Activated CD8-positive, alpha-beta T cell treated with anti-CD3 and anti-CD28 coated beads for 36 hours (primary cell): ENCODE measurements at regions not wholly inside any gene's neighbourhood (a gene's known extent, or its start where the extent isn't known, plus 50 kb on each side); places are given as distances from the start of the nearest gene placed in this dataset.

ENCODE experiments used
- ATAC-seq: fragments of 200-7000 bp; cut with Tn5 transposase; one replicate; pipeline ENCODE4 v1.10.0; 2021; ENCODE audit warnings: mild to moderate bottlenecking, moderate library complexity
- CTCF ChIA-PET: fragments of 350-600 bp; sonication (Branson Sonifier 250); formaldehyde crosslinking; loops from one replicate; lab custom pipeline; 2021; ENCODE audit warnings: antibody characterized with exemption; lab: Charles Lee
- POLR2A ChIA-PET: fragments of 350-600 bp; sonication (Branson Sonifier 250); formaldehyde crosslinking; loops from one replicate; lab custom pipeline; 2021; ENCODE audit warnings: antibody characterized with exemption; lab: Charles Lee
- DNase-seq: peaks from one replicate; pipeline ENCODE4 v3.0.0-alpha.2; 2020
- H3K27ac Mint-ChIP-seq: one replicate; pipeline ENCODE4 v1.8.0; 2021; ENCODE audit warnings: mild to moderate bottlenecking, mixed read lengths
- H3K27me3 Mint-ChIP-seq: one replicate; pipeline ENCODE4 v1.8.0; 2021; ENCODE audit warnings: mixed read lengths
- H3K36me3 Mint-ChIP-seq: one replicate; pipeline ENCODE4 v1.8.0; 2021; ENCODE audit warnings: low read depth, mixed read lengths
- H3K4me1 Mint-ChIP-seq: one replicate; pipeline ENCODE4 v1.8.0; 2021; ENCODE audit warnings: low read depth, mixed read lengths
- H3K4me3 Mint-ChIP-seq: one replicate; pipeline ENCODE4 v1.8.0; 2021; ENCODE audit warnings: mild to moderate bottlenecking, moderate library complexity, mixed read lengths
- H3K9me3 Mint-ChIP-seq: one replicate; pipeline ENCODE4 v1.8.0; 2021; ENCODE audit warnings: mixed read lengths
- CTCF ChIP-seq: fragments of 200-600 bp; IDR thresholded peaks from one replicate; pipeline ENCODE4 v1.8.0; 2022; ENCODE audit warnings: antibody characterized with exemption, mild to moderate bottlenecking
- intact Hi-C: fragments of 100-400 bp; cut with micrococcal nuclease; formaldehyde crosslinking; loops from one replicate; pipeline ENCODE4 v1.10.0; 2022

- intact Hi-C loops = no loop called here
- Mint-ChIP-seq H3K27ac (no peak overlapping the region), H3K36me3 (no peaks in the 10 kb centered on the region), H3K9me3 (no peaks in the 10 kb centered on the region), H3K27me3 (peaks cover 13% of the 10 kb centered on the region), H3K4me3 (no peak overlapping the region), H3K4me1 (no peaks in the 10 kb centered on the region)
- CTCF ChIA-PET = no interaction called here
- no peak for DNase-seq
- POLR2A ChIA-PET = no interaction called here
- no peak for TF ChIP-seq CTCF
- no peak for ATAC-seq
Measured at GRCh38 chr3:71964170-71964569, 179.2 kb upstream of the PROK2 start.

DNA sequence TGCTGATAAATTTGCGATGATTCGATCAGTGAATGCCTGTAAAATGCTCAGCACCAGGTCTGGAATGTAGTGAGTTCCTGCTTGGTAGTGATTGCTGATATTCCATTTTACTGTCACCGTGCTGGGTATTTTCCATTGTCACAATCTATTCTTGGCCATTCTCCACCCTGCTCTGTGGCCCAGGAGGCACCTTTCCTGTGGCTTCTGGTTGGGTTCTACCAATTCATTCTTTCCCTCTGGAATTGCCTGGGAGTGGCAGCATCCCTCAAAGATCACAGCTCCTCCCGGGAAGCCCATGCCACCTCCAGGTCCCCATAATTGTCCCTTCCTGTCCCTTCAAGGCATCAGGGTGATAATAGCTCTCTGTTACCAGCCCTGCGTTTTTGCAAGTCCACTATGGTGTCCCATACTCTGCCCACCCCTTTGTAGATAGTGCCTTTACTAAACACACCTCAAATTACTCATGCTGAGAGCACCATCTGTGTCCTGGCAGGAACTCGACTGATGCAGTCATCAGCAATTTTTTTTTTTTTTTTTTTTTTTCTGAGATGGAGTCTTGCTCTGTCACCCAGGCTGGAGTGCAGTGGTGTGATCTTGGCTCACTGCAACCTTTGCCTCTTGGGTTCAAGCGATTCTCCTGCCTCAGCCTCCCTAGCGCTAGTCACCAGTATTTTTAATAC lies 177.8 kb upstream of the PROK2 start:
- Mint-ChIP-seq H3K4me3 (no peak overlapping the region), H3K27ac (no peak overlapping the region), H3K9me3 (no peaks in the 10 kb centered on the region), H3K36me3 (no peaks in the 10 kb centered on the region), H3K4me1 (peaks cover 6% of the 10 kb centered on the region), H3K27me3 (peaks cover 13% of the 10 kb centered on the region)
- no peak for TF ChIP-seq CTCF
- POLR2A ChIA-PET = no interaction called here
- DNase-seq (no peak), ATAC-seq (no peak)
- CTCF ChIA-PET = no interaction called here
- intact Hi-C loops = no loop called here

DNA sequence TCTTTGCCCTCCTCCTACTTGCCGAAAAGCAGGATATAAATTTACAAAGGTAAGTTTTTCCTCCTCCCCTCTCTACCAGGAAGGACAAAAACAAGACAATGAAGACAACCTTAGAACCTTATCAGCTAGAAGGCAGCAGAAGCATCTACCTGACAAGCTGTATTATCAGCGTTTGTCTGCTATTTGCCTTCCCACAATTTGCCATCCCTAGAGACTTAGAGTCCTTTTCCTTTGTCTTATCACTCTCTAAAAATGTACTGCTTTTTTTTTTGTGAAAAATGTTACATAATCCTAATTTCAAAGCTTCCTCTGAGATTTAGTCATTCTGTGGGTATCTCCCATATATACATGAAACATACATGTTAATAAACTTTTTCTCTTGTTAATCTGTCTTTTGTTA lies 176.9 kb upstream of the PROK2 start:
- H3K4me1 Mint-ChIP-seq = peaks cover 7% of the 10 kb centered on the region
- POLR2A ChIA-PET = no interaction called here
- intact Hi-C loops = no loop called here

GRCh38 chr3:71961378-71961777 lies 176.4 kb upstream of the PROK2 start:
- ChIA-PET CTCF (interaction anchor here (0.7 to 1.0 kb wide), 2 partner anchors 10 to 231 kb away, joined by 3 read pairs; no protein-coding TSS in a partner anchor), POLR2A (no interaction called here)
- Mint-ChIP-seq H3K9me3 (no peaks in the 10 kb centered on the region), H3K27me3 (peaks cover 11% of the 10 kb centered on the region), H3K4me1 (peaks cover 7% of the 10 kb centered on the region), H3K4me3 (no peak overlapping the region), H3K27ac (no peak overlapping the region), H3K36me3 (no peaks in the 10 kb centered on the region)
- no peak for ATAC-seq
- no peak for TF ChIP-seq CTCF
- no peak for DNase-seq
- intact Hi-C loops = no loop called here

More for the DNA sequence above, 176.9 kb upstream of the PROK2 start:
- CTCF ChIA-PET = interaction anchor here (0.7 kb wide), 1 partner anchor 231 kb away, joined by 3 read pairs; no protein-coding TSS in a partner anchor
- no peaks in the 10 kb centered on the region for H3K9me3 Mint-ChIP-seq
- H3K36me3 Mint-ChIP-seq = no peaks in the 10 kb centered on the region
- H3K4me3 Mint-ChIP-seq = no peak overlapping the region
- peaks cover 11% of the 10 kb centered on the region for H3K27me3 Mint-ChIP-seq
- H3K27ac Mint-ChIP-seq = no peak overlapping the region
- no peak for ATAC-seq
- TF ChIP-seq CTCF = no peak
- DNase-seq = no peak

- H3K4me3 Mint-ChIP-seq = no peak overlapping the region
- H3K27ac Mint-ChIP-seq = no peak overlapping the region
- intact Hi-C loops = no loop called here
- H3K27me3 Mint-ChIP-seq = peaks cover 2% of the 10 kb centered on the region
- H3K4me1 Mint-ChIP-seq = peaks cover 10% of the 10 kb centered on the region
- ChIA-PET CTCF (interaction anchor here (1.1 kb wide), 1 partner anchor 20 kb away, joined by 3 read pairs; no protein-coding TSS in a partner anchor), POLR2A (no interaction called here)
- peak; percentile 28 for ATAC-seq
- no peaks in the 10 kb centered on the region for H3K9me3 Mint-ChIP-seq
- no peak for DNase-seq
- no peak for TF ChIP-seq CTCF
- no peaks in the 10 kb centered on the region for H3K36me3 Mint-ChIP-seq
Measured at GRCh38 chr3:71958533-71958932, 173.6 kb upstream of the PROK2 start.
